Loucy (cell line): ENCODE measurements at regions not wholly inside any gene's neighbourhood (a gene's known extent, or its start where the extent isn't known, plus 50 kb on each side); places are given as distances from the start of the nearest gene placed in this dataset.

Experiments used
- H2AFZ ChIP-seq: fragments of 200-600 bp; sonication (generic); 2 replicates; pipeline ENCODE4 v1.6.0; 2016; ENCODE audit warnings: antibody characterized with exemption, mild to moderate bottlenecking, low read length, moderate library complexity
- H3F3A ChIP-seq: fragments of 200-600 bp; 2 replicates; pipeline ENCODE4 v1.6.0; 2016; ENCODE audit warnings: antibody characterized with exemption, low read depth, mild to moderate bottlenecking
- H3K27me3 ChIP-seq: fragments of 200-600 bp; sonication (generic); 2 replicates; pipeline ENCODE4 v1.6.1; 2014; ENCODE audit warnings: low read length, mild to moderate bottlenecking; ENCODE audit not compliant: insufficient read depth, poor library complexity, severe bottlenecking
- H3K36me3 ChIP-seq: fragments of 200-600 bp; sonication (generic); 2 replicates; pipeline ENCODE4 v1.6.1; 2016; ENCODE audit warnings: low read length; ENCODE audit not compliant: insufficient read depth
- H3K4me1 ChIP-seq: fragments of 200-600 bp; sonication (generic); 2 replicates; pipeline ENCODE4 v1.5.1; 2014; ENCODE audit warnings: low read length, mild to moderate bottlenecking; ENCODE audit not compliant: insufficient read depth, poor library complexity, severe bottlenecking
- H3K4me2 ChIP-seq: fragments of 200-600 bp; sonication (generic); 2 replicates; pipeline ENCODE4 v1.6.0; 2014; ENCODE audit warnings: antibody characterized with exemption, low read length, low read depth, mild to moderate bottlenecking; ENCODE audit not compliant: poor library complexity, severe bottlenecking
- H3K4me3 ChIP-seq: fragments of 200-600 bp; sonication (generic); 2 replicates; pipeline ENCODE4 v1.5.1; 2014; ENCODE audit warnings: low read length, mild to moderate bottlenecking, mixed read lengths; ENCODE audit not compliant: poor library complexity, severe bottlenecking
- H3K79me2 ChIP-seq: fragments of 200-600 bp; sonication (generic); 2 replicates; pipeline ENCODE4 v1.6.1; 2014; ENCODE audit warnings: low read length; ENCODE audit not compliant: insufficient read depth
- H3K9ac ChIP-seq: fragments of 200-600 bp; sonication (generic); 2 replicates; pipeline ENCODE4 v1.6.0; 2014; ENCODE audit warnings: mild to moderate bottlenecking, low read depth, low read length, moderate library complexity; ENCODE audit not compliant: poor library complexity, severe bottlenecking
- H3K9me2 ChIP-seq: fragments of 200-600 bp; sonication (generic); replicated peaks from 2 replicates; pipeline ENCODE4 v1.6.1; 2016; ENCODE audit warnings: low read depth, low read length, mixed read lengths
- H3K9me3 ChIP-seq: fragments of 200-600 bp; sonication (generic); 2 replicates; pipeline ENCODE4 v1.6.1; 2014; ENCODE audit warnings: mild to moderate bottlenecking, antibody characterized with exemption, low read length, low read depth; ENCODE audit not compliant: insufficient read depth
- H4K20me1 ChIP-seq: fragments of 200-600 bp; sonication (generic); 2 replicates; pipeline ENCODE4 v1.6.0; 2014; ENCODE audit warnings: antibody characterized with exemption, low read length, mild to moderate bottlenecking; ENCODE audit not compliant: insufficient read depth, poor library complexity, severe bottlenecking
- CTCF ChIP-seq: fragments of 200-600 bp; sonication (generic); conservative IDR thresholded peaks from 2 replicates; pipeline ENCODE4 v1.5.1; 2014; ENCODE audit warnings: mild to moderate bottlenecking, antibody characterized with exemption, low read length
- EZH2phosphoT487 ChIP-seq: fragments of 200-600 bp; IDR thresholded peaks from 2 replicates; pipeline ENCODE4 v1.6.1; 2018; ENCODE audit warnings: antibody characterized with exemption, mild to moderate bottlenecking, moderate library complexity, borderline replicate concordance

GRCh38 chr5:124414973-124415372 is 331.5 kb downstream of the ZNF608 start:
- Histone ChIP-seq H3K4me1 (no peaks in the 10 kb centered on the region), H3K9me2 (no peaks in the 10 kb centered on the region), H3F3A (no peaks in the 10 kb centered on the region), H4K20me1 (no peaks in the 10 kb centered on the region), H3K4me2 (no peak overlapping the region), H3K4me3 (no peak overlapping the region), H3K36me3 (no peaks in the 10 kb centered on the region), H3K27me3 (no peaks in the 10 kb centered on the region), H3K9ac (no peak overlapping the region), H3K79me2 (no peaks in the 10 kb centered on the region), H3K9me3 (no peaks in the 10 kb centered on the region), H2AFZ (no peak overlapping the region)
- no peak for TF ChIP-seq EZH2phosphoT487
- TF ChIP-seq CTCF: no peak

- Histone ChIP-seq H3K9me2 (no peaks in the 10 kb centered on the region), H3K9ac (no peak overlapping the region), H3K79me2 (no peaks in the 10 kb centered on the region), H3K27me3 (no peaks in the 10 kb centered on the region), H3K4me1 (no peaks in the 10 kb centered on the region), H3K9me3 (no peaks in the 10 kb centered on the region), H3F3A (no peaks in the 10 kb centered on the region), H3K36me3 (no peaks in the 10 kb centered on the region), H2AFZ (no peak overlapping the region), H3K4me2 (no peak overlapping the region), H4K20me1 (no peaks in the 10 kb centered on the region), H3K4me3 (no peak overlapping the region)
- TF ChIP-seq CTCF (no peak), EZH2phosphoT487 (no peak)
Observed at GRCh38 chr5:124410539-124411488, 335.6 kb downstream of the ZNF608 start.

- no peak overlapping the region for H2AFZ ChIP-seq
- no peaks in the 10 kb centered on the region for H3K27me3 ChIP-seq
Observed at GRCh38 chr5:124408738-124409453, 337.5 kb downstream of the ZNF608 start.

More at GRCh38 chr5:124408738-124409453, 337.5 kb downstream of the ZNF608 start:
- Histone ChIP-seq H3K36me3 (no peaks in the 10 kb centered on the region), H3K9me2 (no peaks in the 10 kb centered on the region), H3K4me1 (peaks cover 4% of the 10 kb centered on the region), H3K4me2 (no peak overlapping the region), H3K9ac (no peak overlapping the region), H3K4me3 (no peak overlapping the region), H3F3A (no peaks in the 10 kb centered on the region), H4K20me1 (no peaks in the 10 kb centered on the region), H3K9me3 (no peaks in the 10 kb centered on the region), H3K79me2 (no peaks in the 10 kb centered on the region)
- TF ChIP-seq EZH2phosphoT487: no peak
- no peak for TF ChIP-seq CTCF
